Glutamatergic neuron (in vitro differentiated cells): ENCODE measurements at regions not wholly inside any gene's neighbourhood (a gene's known extent, or its start where the extent isn't known, plus 50 kb on each side); places are given as distances from the start of the nearest gene placed in this dataset.

ENCODE experiments used
- DNase-seq: peaks from one replicate; pipeline ENCODE4 v3.0.0; 2022
- H3K27ac Mint-ChIP-seq: one replicate; pipeline ENCODE4 v1.8.0; 2020; ENCODE audit warnings: mild to moderate bottlenecking, mixed read lengths, inconsistent platforms; ENCODE audit not compliant: unreplicated experiment
- H3K27me3 Mint-ChIP-seq: one replicate; pipeline ENCODE4 v1.8.0; 2020; ENCODE audit warnings: mild to moderate bottlenecking, moderate library complexity, mixed read lengths, inconsistent platforms; ENCODE audit not compliant: unreplicated experiment
- H3K36me3 Mint-ChIP-seq: one replicate; pipeline ENCODE4 v1.8.0; 2020; ENCODE audit warnings: mild to moderate bottlenecking, mixed read lengths, inconsistent platforms; ENCODE audit not compliant: unreplicated experiment
- H3K4me1 Mint-ChIP-seq: one replicate; pipeline ENCODE4 v1.8.0; 2020; ENCODE audit warnings: mild to moderate bottlenecking, low read depth, mixed read lengths, inconsistent platforms; ENCODE audit not compliant: unreplicated experiment
- H3K4me3 Mint-ChIP-seq: one replicate; pipeline ENCODE4 v1.8.0; 2020; ENCODE audit warnings: mild to moderate bottlenecking, mixed read lengths, inconsistent platforms; ENCODE audit not compliant: unreplicated experiment
- H3K9me3 Mint-ChIP-seq: one replicate; pipeline ENCODE4 v1.8.0; 2020; ENCODE audit warnings: mild to moderate bottlenecking, moderate library complexity, mixed read lengths, inconsistent platforms; ENCODE audit not compliant: unreplicated experiment
- TF ChIP-seq, protein P1 (sequence below): fragments of 200-600 bp; sonication (generic); IDR thresholded peaks from one replicate; pipeline ENCODE4 v1.5.0; 2021; ENCODE audit not compliant: partially characterized antibody, unreplicated experiment

- H3K9me3 Mint-ChIP-seq: no peaks in the 10 kb centered on the region
- H3K27me3 Mint-ChIP-seq: no peaks in the 10 kb centered on the region
- DNase-seq: no peak
- H3K4me1 Mint-ChIP-seq: peaks cover 3% of the 10 kb centered on the region
- no peak overlapping the region for H3K4me3 Mint-ChIP-seq
- H3K36me3 Mint-ChIP-seq: no peaks in the 10 kb centered on the region
- no peak overlapping the region for H3K27ac Mint-ChIP-seq
- TF ChIP-seq, protein P1, sequence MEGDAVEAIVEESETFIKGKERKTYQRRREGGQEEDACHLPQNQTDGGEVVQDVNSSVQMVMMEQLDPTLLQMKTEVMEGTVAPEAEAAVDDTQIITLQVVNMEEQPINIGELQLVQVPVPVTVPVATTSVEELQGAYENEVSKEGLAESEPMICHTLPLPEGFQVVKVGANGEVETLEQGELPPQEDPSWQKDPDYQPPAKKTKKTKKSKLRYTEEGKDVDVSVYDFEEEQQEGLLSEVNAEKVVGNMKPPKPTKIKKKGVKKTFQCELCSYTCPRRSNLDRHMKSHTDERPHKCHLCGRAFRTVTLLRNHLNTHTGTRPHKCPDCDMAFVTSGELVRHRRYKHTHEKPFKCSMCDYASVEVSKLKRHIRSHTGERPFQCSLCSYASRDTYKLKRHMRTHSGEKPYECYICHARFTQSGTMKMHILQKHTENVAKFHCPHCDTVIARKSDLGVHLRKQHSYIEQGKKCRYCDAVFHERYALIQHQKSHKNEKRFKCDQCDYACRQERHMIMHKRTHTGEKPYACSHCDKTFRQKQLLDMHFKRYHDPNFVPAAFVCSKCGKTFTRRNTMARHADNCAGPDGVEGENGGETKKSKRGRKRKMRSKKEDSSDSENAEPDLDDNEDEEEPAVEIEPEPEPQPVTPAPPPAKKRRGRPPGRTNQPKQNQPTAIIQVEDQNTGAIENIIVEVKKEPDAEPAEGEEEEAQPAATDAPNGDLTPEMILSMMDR: no peak
Measured at GRCh38 chr11:91158891-91159537, 936.2 kb upstream of the CHORDC1 start.

GRCh38 chr11:91158297-91158696 lies 935.4 kb upstream of the CHORDC1 start:
- Mint-ChIP-seq H3K9me3 (no peaks in the 10 kb centered on the region), H3K27ac (no peak overlapping the region), H3K4me1 (peaks cover 3% of the 10 kb centered on the region), H3K36me3 (peaks cover under 1% of the 10 kb centered on the region), H3K27me3 (no peaks in the 10 kb centered on the region), H3K4me3 (no peak overlapping the region)
- no peak for DNase-seq
- TF ChIP-seq, protein P1: no peak

DNA sequence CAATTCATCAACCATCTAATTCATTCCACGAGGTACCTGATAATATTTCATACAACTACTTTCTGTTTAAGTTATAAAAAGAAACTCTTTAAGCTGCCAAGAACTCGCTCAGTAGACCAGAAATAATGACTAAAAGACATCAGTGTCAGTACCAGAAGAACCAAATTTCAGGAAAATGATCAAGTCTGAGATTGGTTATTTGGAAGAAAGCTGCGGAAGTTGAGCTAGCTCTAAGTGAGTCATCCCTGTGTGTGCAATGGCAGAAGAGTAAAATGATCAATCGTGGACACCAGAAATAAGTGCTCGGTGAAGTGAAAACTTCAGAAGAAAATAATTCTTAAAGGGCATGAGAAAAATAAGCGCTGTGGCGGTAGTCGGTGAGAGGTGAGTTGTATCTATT lies 933.2 kb upstream of the CHORDC1 start:
- H3K27me3 Mint-ChIP-seq: no peaks in the 10 kb centered on the region
- peaks cover 16% of the 10 kb centered on the region for H3K36me3 Mint-ChIP-seq
- peaks cover 3% of the 10 kb centered on the region for H3K4me1 Mint-ChIP-seq
- H3K27ac Mint-ChIP-seq: no peak overlapping the region
- H3K9me3 Mint-ChIP-seq: peaks cover 3% of the 10 kb centered on the region
- TF ChIP-seq, protein P1: no peak
- no peak overlapping the region for H3K4me3 Mint-ChIP-seq
- no peak for DNase-seq

DNA sequence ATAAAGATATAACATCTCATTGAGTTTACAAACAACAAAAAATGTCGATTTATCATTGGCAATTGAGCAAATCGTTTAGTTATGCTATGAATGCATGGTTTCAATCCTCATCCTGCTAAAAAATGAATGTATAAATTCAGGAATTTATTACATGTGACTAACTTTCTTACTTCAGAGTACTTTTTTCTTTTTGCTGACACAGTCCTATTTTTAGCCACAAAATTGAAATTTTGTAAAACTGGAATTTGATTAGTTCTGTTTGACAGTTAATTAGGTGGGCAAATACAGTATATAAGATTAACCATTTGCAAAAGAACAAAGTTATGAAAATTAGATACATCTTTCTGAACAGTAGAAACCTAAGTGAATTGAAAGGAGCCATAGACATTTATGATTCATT lies 925.0 kb upstream of the CHORDC1 start:
- DNase-seq: no peak
- Mint-ChIP-seq H3K27me3 (peaks cover 2% of the 10 kb centered on the region), H3K36me3 (peaks cover 12% of the 10 kb centered on the region), H3K9me3 (peaks cover under 1% of the 10 kb centered on the region), H3K4me3 (no peak overlapping the region), H3K27ac (no peak overlapping the region), H3K4me1 (peaks cover 7% of the 10 kb centered on the region)
- TF ChIP-seq, protein P1: no peak

DNA sequence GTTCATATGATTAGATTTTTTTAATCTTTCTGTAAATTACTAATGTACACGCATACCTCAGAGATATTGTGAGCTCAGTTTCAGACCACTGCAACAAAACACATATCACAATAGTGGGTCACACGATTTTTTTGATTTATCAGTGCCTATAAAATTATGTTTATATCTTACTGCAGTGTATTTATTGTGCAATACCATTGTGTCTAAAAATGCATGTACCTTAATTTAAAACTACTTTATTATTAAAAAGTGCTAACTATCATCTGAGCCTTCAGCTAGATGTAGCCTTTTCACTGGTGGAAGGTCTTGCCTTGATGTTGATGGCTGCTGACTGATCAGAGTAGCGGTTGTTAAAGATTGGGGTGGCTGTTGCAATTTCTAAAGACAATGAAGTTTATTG lies 918.8 kb upstream of the CHORDC1 start:
- Mint-ChIP-seq H3K4me1 (peaks cover 7% of the 10 kb centered on the region), H3K27ac (no peak overlapping the region), H3K9me3 (no peaks in the 10 kb centered on the region), H3K4me3 (no peak overlapping the region), H3K36me3 (no peaks in the 10 kb centered on the region), H3K27me3 (peaks cover 2% of the 10 kb centered on the region)
- no peak for DNase-seq
- TF ChIP-seq, protein P1: no peak
